AG08396 (cell line): ENCODE measurements at regions not wholly inside any gene's neighbourhood (a gene's known extent, or its start where the extent isn't known, plus 50 kb on each side); places are given as distances from the start of the nearest gene placed in this dataset.

ENCODE experiments used
- DNase-seq: peaks from one replicate; pipeline ENCODE4 v3.0.0; 2012; ENCODE audit warnings: low spot score, mixed read lengths

GRCh38 chr4:135672202-135672601, 1470.6 kb upstream of the PABPC4L start:
- no peak for DNase-seq

GRCh38 chr4:135670548-135670947, 1469.0 kb upstream of the PABPC4L start:
- DNase-seq: no peak
